HS-5 (cell line): ENCODE measurements at regions not wholly inside any gene's neighbourhood (a gene's known extent, or its start where the extent isn't known, plus 50 kb on each side); places are given as distances from the start of the nearest gene placed in this dataset.

Experiments
- DNase-seq: peaks from one replicate; pipeline ENCODE4 v3.0.0-alpha.2; 2012; ENCODE audit warnings: low read depth

GRCh38 chr1:14190508-14190907 lies 408.0 kb upstream of the KAZN start:
- DNase-seq, result peak; percentile 29

- no peak for DNase-seq
Observed at GRCh38 chr1:14194511-14194910, 404.0 kb upstream of the KAZN start.

GRCh38 chr1:14205066-14205465 lies 393.4 kb upstream of the KAZN start:
- no peak for DNase-seq

- DNase-seq, result peak; percentile 64
Observed at GRCh38 chr1:14215151-14215550, 383.3 kb upstream of the KAZN start.

GRCh38 chr1:14217384-14217783 lies 381.1 kb upstream of the KAZN start:
- no peak for DNase-seq

GRCh38 chr1:14220324-14220723 lies 378.2 kb upstream of the KAZN start:
- no peak for DNase-seq

- no peak for DNase-seq
Observed at GRCh38 chr1:14220811-14221210, 377.7 kb upstream of the KAZN start.

GRCh38 chr1:14222086-14222485 lies 376.4 kb upstream of the KAZN start:
- no peak for DNase-seq

GRCh38 chr1:14228677-14229076 lies 369.8 kb upstream of the KAZN start:
- DNase-seq, result no peak

GRCh38 chr1:14233510-14233909 lies 365.0 kb upstream of the KAZN start:
- DNase-seq, result no peak

GRCh38 chr1:14236097-14236496 lies 362.4 kb upstream of the KAZN start:
- no peak for DNase-seq

GRCh38 chr1:14238472-14239307 lies 359.8 kb upstream of the KAZN start:
- DNase-seq, result no peak

- no peak for DNase-seq
Observed at GRCh38 chr1:14240265-14240664, 358.2 kb upstream of the KAZN start.

- DNase-seq, result no peak
Observed at GRCh38 chr1:14242123-14242522, 356.4 kb upstream of the KAZN start.

GRCh38 chr1:14242870-14243269 lies 355.6 kb upstream of the KAZN start:
- DNase-seq, result no peak

- DNase-seq, result no peak
Observed at GRCh38 chr1:14245954-14246353, 352.5 kb upstream of the KAZN start.

GRCh38 chr1:14246471-14246870 lies 352.0 kb upstream of the KAZN start:
- no peak for DNase-seq

- DNase-seq, result no peak
Observed at GRCh38 chr1:14247666-14248065, 350.8 kb upstream of the KAZN start.

- DNase-seq, result no peak
Observed at GRCh38 chr1:14251871-14252270, 346.6 kb upstream of the KAZN start.

- DNase-seq, result no peak
Observed at GRCh38 chr1:14253676-14254075, 344.8 kb upstream of the KAZN start.

GRCh38 chr1:14254251-14254650 lies 344.2 kb upstream of the KAZN start:
- DNase-seq, result no peak

- DNase-seq, result no peak
Observed at GRCh38 chr1:14255233-14255632, 343.3 kb upstream of the KAZN start.

- no peak for DNase-seq
Observed at GRCh38 chr1:14255711-14256110, 342.8 kb upstream of the KAZN start.

- no peak for DNase-seq
Observed at GRCh38 chr1:14259191-14259757, 339.2 kb upstream of the KAZN start.
